Activated CD4-positive, alpha-beta T cell treated with anti-CD3 and anti-CD28 coated beads, Interleukin-2, Interleukin-6, amounts not matched to agents 100 ng/mL and 50 ng/mL, durations not matched to agents 16 hours and 8 hours (primary cell): ENCODE measurements at regions not wholly inside any gene's neighbourhood (a gene's known extent, or its start where the extent isn't known, plus 50 kb on each side); places are given as distances from the start of the nearest gene placed in this dataset.

ENCODE experiments used
- DNase-seq: peaks from one replicate; pipeline ENCODE4 v3.0.0-alpha.2; 2020

DNA sequence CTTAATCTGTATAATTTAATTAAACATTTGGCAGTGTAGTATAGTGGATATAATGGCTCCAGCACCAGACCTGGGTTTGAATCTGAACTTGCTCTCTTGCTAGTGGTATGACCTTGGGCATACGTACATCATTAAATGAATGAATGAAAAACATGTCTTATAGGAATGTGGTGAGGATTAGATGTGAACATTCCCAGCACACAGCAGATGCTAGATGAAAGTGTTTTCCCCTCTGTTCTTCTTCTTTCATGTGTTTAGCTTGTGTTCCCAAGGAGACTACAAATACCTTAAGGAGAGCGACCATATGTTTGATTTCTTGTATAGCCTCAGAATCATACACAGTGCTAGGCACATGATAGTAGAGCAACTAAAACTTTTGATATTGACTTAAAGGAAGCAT, 56.5 kb downstream of the CT47B1 start:
- no peak for DNase-seq

DNA sequence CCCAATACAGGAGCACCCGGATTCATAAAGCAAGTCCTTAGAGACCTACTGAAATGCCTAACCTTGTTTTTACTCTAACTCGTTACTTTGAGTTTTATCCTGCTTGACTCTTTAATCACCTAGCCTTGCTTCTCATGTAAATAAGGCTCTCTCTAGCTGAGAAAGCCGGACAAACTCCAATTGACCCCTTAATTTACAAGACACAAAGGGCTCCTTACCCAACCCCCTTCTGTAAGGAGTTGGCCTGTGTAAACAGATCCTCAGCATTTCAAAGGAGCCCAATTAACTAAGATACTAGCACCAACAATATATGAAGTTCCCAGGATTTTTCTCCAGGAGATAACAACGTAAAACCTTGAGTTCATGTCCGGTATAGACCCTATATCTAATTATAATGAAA, 61.7 kb downstream of the CT47B1 start:
- no peak for DNase-seq

- DNase-seq = no peak
These were observed 74.2 kb downstream of the CT47B1 start for GRCh38 chrX:120801426-120801825.

DNA sequence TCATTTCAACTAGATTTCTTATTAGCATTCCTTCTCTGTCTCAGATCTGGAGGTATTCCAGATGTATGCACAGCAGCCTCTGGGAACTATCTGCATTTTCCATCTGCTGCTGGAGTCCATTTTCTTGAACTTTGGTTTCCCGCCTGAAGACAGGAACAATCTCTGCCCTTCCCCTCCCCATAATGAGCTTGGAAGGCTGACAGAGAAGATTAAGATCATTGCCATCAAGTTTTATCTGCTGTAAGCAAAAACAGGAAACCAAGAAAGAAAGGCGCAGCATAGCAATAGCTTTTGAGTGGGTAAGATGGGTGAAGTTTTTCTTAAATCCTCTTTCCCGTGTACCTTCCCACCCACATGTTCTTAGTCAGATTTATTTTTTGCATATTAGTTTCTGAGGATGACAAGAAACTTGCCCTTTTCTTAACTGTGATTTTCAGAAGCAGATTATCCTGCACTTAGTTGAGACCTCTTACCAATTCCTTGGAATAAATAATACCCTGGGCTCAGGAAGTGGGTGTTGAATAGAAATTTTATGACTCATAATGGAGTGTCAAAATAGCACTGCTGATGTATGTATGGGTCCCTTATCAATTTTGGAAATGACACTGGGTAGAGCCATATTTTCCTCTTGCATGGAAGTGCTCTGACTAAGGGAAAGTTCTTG, 78.3 kb downstream of the CT47B1 start:
- no peak for DNase-seq

DNA sequence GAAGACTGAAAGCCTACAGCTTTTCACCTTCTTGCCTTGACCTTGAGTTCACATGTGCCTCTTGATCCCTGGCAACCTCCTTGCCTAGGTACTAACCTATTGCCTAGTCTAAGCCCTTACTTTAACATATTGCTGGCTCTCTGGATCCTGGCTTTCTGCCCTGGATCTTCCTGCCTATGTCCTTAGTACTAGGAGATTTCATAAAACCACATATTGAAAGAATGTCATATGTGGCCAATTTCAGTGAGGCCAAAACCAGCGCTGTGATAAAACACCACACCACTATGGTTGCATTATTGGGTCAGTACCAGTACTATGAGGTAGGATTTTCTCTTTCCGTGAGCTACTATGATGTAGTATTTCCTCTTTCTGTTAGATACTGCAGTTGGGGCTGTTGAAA, 80.4 kb downstream of the CT47B1 start:
- DNase-seq = no peak

GRCh38 chrX:120794525-120794975, 81.1 kb downstream of the CT47B1 start:
- no peak for DNase-seq

- no peak for DNase-seq
These were observed 82.6 kb downstream of the CT47B1 start for GRCh38 chrX:120793098-120793497.

GRCh38 chrX:120791013-120791643, 84.5 kb downstream of the CT47B1 start:
- peak; percentile 10 for DNase-seq

GRCh38 chrX:120790552-120790951, 85.1 kb downstream of the CT47B1 start:
- no peak for DNase-seq

- DNase-seq = peak; percentile 77
These were observed 85.5 kb downstream of the CT47B1 start for GRCh38 chrX:120790118-120790517.

DNA sequence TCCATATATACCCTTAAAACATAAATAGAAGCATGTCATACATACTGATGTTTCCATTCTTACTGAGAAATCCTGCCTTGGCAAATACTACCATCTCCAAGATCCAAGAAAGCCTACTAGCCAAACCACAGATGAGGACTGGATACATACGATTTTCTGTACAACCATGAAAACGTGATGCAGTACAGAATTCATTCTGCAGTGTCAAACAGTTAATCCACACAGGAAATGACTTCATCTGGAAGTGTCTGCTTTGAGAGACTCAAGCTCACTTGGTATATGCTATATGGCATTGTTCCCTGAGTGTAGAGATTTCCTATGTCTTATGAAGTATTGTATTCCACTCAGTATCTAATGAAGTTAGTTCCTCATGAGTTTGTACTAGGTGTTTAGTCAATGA, 94.3 kb downstream of the CT47B1 start:
- no peak for DNase-seq

DNA sequence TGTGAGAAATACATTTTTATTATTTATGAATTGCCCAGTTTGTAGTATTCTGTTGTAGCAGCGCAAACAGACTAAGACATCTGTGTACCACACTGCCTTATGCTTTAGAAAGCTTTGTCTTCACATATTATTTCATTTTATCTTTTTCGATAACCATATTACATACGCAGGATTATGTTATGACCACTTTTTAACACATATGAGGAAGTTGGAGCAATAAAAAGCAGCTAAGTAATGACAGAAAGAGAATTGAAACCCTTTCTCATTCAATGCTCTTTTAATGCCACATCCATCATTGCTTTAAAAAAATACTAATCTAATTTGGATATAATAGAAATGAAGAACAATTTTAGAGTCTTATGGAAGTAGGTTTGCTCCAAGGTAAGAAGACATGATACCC, 99.7 kb downstream of the CT47B1 start:
- DNase-seq = no peak

DNA sequence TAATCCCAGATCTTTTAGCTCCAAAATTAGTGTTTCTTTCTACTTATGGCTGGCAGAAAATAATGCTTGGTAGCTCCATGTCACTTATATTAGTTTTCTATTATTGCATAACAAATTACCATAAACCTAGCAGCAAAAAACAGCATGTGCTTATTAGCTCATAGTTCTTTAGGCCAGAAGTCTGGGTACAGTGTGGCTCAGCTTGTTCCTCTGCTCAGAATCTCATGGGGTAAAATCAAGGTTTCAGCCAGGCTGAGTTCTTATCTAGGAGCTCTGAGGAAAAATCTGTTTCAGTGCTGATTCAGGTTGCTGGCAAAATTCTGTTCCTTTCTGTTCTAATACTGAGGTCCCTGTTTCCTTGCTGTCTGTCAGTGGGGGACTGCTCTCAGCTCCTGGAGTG, 101.1 kb downstream of the CT47B1 start:
- DNase-seq = no peak

GRCh38 chrX:120773801-120774200, 101.9 kb downstream of the CT47B1 start:
- DNase-seq = no peak

GRCh38 chrX:120769576-120770341, 105.9 kb downstream of the CT47B1 start:
- peak; percentile 19 for DNase-seq

- no peak for DNase-seq
These were observed 107.0 kb downstream of the CT47B1 start for GRCh38 chrX:120768681-120769080.

GRCh38 chrX:120768254-120768653, 107.4 kb downstream of the CT47B1 start:
- DNase-seq = no peak

GRCh38 chrX:120763269-120763668, 112.4 kb downstream of the CT47B1 start:
- no peak for DNase-seq

DNA sequence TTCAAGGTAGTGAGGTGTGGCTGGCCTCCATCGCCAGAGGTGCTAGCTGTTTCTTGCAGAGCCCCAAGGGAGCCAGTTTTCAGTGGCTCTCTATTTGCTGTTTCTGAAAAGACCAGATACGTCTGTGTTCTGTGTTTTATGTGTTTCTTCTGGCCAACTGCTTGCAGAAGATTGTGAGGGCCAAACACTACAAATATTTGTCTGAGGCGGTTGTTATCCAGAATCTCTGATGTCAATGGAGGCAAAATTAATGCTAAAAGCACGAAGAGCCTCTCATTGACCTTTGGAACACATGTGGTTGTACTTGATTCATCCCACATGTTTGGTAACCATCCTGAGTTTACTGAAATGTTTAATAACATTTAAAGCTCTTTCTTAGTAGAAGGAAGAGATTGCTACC, 113.9 kb downstream of the CT47B1 start:
- DNase-seq = no peak

- DNase-seq = no peak
These were observed 116.0 kb downstream of the CT47B1 start for GRCh38 chrX:120759685-120760084.

- DNase-seq = no peak
These were observed 120.4 kb downstream of the CT47B1 start for GRCh38 chrX:120755066-120755846.

DNA sequence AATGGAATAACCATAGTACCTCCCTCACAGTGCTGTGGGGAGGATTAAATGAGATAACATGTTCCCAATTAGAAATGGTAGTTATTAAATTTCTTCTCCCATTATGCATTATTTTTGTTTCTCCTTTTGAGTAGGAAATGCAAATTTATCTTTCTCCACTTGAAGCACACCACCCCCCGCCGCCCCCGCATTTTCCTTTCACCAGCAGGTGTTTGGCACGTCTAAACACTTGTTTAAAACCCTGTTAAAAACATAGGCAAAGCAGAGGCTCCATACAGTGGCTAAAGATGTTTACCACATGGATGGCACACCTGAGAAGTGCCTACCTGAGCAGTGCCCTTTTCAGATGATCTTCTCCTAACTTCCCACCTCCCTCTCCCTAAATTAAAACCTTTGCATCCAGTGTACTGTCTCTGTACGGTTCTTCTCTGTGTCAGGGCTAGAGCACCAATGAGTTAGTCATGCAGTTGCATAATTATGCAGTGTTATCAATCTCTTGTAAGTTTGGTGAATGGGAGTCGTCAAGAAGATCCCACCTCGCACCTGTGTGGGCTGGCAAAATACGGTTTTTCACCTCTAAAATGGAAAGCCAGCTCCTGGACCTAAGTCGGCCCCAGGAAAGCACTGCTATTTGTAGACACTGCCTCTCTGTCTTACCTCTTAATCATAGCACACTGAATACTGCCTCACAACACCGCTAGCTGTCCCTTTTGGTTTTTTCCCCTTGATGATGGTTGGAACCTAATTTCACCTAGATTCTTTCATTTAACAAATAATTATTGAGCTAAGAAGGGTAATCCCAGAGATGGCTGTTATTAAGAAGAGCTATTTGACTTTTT, 122.0 kb downstream of the CT47B1 start:
- DNase-seq = no peak
